H9 (cell line): ENCODE measurements at regions not wholly inside any gene's neighbourhood (a gene's known extent, or its start where the extent isn't known, plus 50 kb on each side); places are given as distances from the start of the nearest gene placed in this dataset.

Source experiments
- DNase-seq: peaks from one replicate; pipeline ENCODE4 v3.0.0-alpha.2; 2017
- H2AFZ ChIP-seq: one replicate; pipeline ENCODE4 v1.6.1; 2013; ENCODE audit warnings: mild to moderate bottlenecking, low read length, control low read depth, moderate library complexity
- H2AK5ac ChIP-seq: 2 replicates; pipeline ENCODE4 v1.6.1; 2013; ENCODE audit warnings: low read length, control low read depth, mixed read lengths; ENCODE audit not compliant: insufficient read length
- H2BK120ac ChIP-seq: one replicate; pipeline ENCODE4 v1.6.1; 2013; ENCODE audit warnings: low read depth, mild to moderate bottlenecking, low read length, control low read depth, inconsistent platforms; ENCODE audit not compliant: poor library complexity, severe bottlenecking
- H2BK12ac ChIP-seq: 2 replicates; pipeline ENCODE4 v1.6.1; 2013; ENCODE audit warnings: low read length, control low read depth, mixed read lengths, low read depth; ENCODE audit not compliant: insufficient read length
- H2BK15ac ChIP-seq: 2 replicates; pipeline ENCODE4 v1.6.1; 2013; ENCODE audit warnings: low read depth, low read length, control low read depth
- H2BK20ac ChIP-seq: one replicate; pipeline ENCODE4 v1.6.1; 2013; ENCODE audit warnings: low read depth, mild to moderate bottlenecking, low read length, control low read depth, inconsistent platforms; ENCODE audit not compliant: poor library complexity, severe bottlenecking
- H2BK5ac ChIP-seq: 2 replicates; pipeline ENCODE4 v1.6.1; 2013; ENCODE audit warnings: low read length, control low read depth, mixed read lengths; ENCODE audit not compliant: insufficient read length
- H3K14ac ChIP-seq: 2 replicates; pipeline ENCODE4 v1.6.1; 2013; ENCODE audit warnings: low read length, control low read depth; ENCODE audit not compliant: insufficient read depth
- H3K18ac ChIP-seq: 2 replicates; pipeline ENCODE4 v1.6.1; 2013; ENCODE audit warnings: low read depth, mild to moderate bottlenecking, mixed read lengths, low read length, control low read depth; ENCODE audit not compliant: insufficient read length
- H3K23ac ChIP-seq: 2 replicates; pipeline ENCODE4 v1.6.1; 2013; ENCODE audit warnings: low read length, control low read depth, mixed read lengths, low read depth; ENCODE audit not compliant: insufficient read length
- H3K23me2 ChIP-seq: 2 replicates; pipeline ENCODE4 v1.6.1; 2013; ENCODE audit warnings: low read depth, mild to moderate bottlenecking, mixed read lengths, low read length, control low read depth; ENCODE audit not compliant: insufficient read length, poor library complexity, severe bottlenecking
- H3K27ac ChIP-seq: 2 replicates; pipeline ENCODE4 v1.5.1; 2013; ENCODE audit warnings: low read length, control low read depth, mixed read lengths, low read depth; ENCODE audit not compliant: insufficient read length
- H3K27me3 ChIP-seq: 2 replicates; pipeline ENCODE4 v1.6.1; 2013; ENCODE audit warnings: low read length, control low read depth, inconsistent platforms; ENCODE audit not compliant: insufficient read depth
- H3K4ac ChIP-seq: 2 replicates; pipeline ENCODE4 v1.6.1; 2013; ENCODE audit warnings: low read depth, mild to moderate bottlenecking, control low read depth, inconsistent platforms, low read length, moderate library complexity
- H3K4me1 ChIP-seq: 2 replicates; pipeline ENCODE4 v1.6.1; 2013; ENCODE audit warnings: low read length, control low read depth, inconsistent platforms; ENCODE audit not compliant: insufficient read depth
- H3K4me2 ChIP-seq: 2 replicates; pipeline ENCODE4 v1.6.1; 2013; ENCODE audit warnings: low read length, control low read depth, mixed read lengths; ENCODE audit not compliant: insufficient read length, insufficient read depth
- H3K56ac ChIP-seq: 2 replicates; pipeline ENCODE4 v1.6.1; 2013; ENCODE audit warnings: low read depth, mild to moderate bottlenecking, mixed read lengths, low read length, control low read depth; ENCODE audit not compliant: insufficient read length
- H3K79me1 ChIP-seq: 2 replicates; pipeline ENCODE4 v1.6.1; 2013; ENCODE audit warnings: low read depth, mild to moderate bottlenecking, moderate library complexity, low read length, control low read depth, inconsistent platforms; ENCODE audit not compliant: insufficient read depth, poor library complexity, severe bottlenecking
- H3K79me2 ChIP-seq: 2 replicates; pipeline ENCODE4 v1.6.1; 2013; ENCODE audit warnings: low read length, control low read depth, inconsistent platforms; ENCODE audit not compliant: insufficient read depth
- H3K9ac ChIP-seq: 2 replicates; pipeline ENCODE4 v1.6.1; 2013; ENCODE audit warnings: low read length, control low read depth, mixed read lengths; ENCODE audit not compliant: insufficient read length; ENCODE audit errors: extremely low read depth
- H3K9me3 ChIP-seq: one replicate; pipeline ENCODE4 v1.6.1; 2013; ENCODE audit warnings: low read depth, low read length, inconsistent platforms; ENCODE audit not compliant: control insufficient read depth
- H3T11ph ChIP-seq: one replicate; pipeline ENCODE4 v1.6.1; 2013; ENCODE audit warnings: mild to moderate bottlenecking, low read length, control low read depth, inconsistent platforms
- H4K20me1 ChIP-seq: one replicate; pipeline ENCODE4 v1.6.1; 2013; ENCODE audit not compliant: control insufficient read depth, insufficient read length, insufficient read depth
- H4K5ac ChIP-seq: 2 replicates; pipeline ENCODE4 v1.6.1; 2013; ENCODE audit warnings: low read depth, mild to moderate bottlenecking, mixed read lengths, low read length, control low read depth; ENCODE audit not compliant: insufficient read length
- H4K8ac ChIP-seq: replicated peaks from 2 replicates; pipeline ENCODE4 v1.6.1; 2013; ENCODE audit warnings: low read length, control low read depth, mixed read lengths, low read depth; ENCODE audit not compliant: insufficient read length
- H4K91ac ChIP-seq: 2 replicates; pipeline ENCODE4 v1.6.1; 2013; ENCODE audit warnings: low read depth, mild to moderate bottlenecking, moderate library complexity, mixed read lengths, low read length, control low read depth; ENCODE audit not compliant: insufficient read length
- H3K27ac Mint-ChIP-seq, 3 experiments: 2 replicates in 2 of 3; 3 replicates in 1 of 3; pipeline ENCODE4 v1.8.0; 2020 to 2021; ENCODE audit warnings: mixed read lengths in 3 of 3, mild to moderate bottlenecking in 1 of 3, moderate library complexity in 1 of 3
- H3K27me3 Mint-ChIP-seq: 2 replicates; pipeline ENCODE4 v1.8.0; 2021; ENCODE audit warnings: low read depth, mild to moderate bottlenecking, moderate library complexity, mixed read lengths
- H3K36me3 Mint-ChIP-seq, 3 experiments: 2 replicates in 2 of 3; 3 replicates in 1 of 3; pipeline ENCODE4 v1.8.0; 2020 to 2021; ENCODE audit warnings: low read depth in 3 of 3, mixed read lengths in 3 of 3; ENCODE audit not compliant: insufficient read depth in 1 of 3
- H3K4me1 Mint-ChIP-seq, 2 experiments: 2 replicates each; pipeline ENCODE4 v1.8.0; 2020; ENCODE audit warnings: mixed read lengths in 2 of 2
- H3K4me3 Mint-ChIP-seq, 2 experiments: 2 replicates in 1 of 2; 3 replicates in 1 of 2; pipeline ENCODE4 v1.8.0; 2020 to 2021; ENCODE audit warnings: mild to moderate bottlenecking in 2 of 2, mixed read lengths in 2 of 2, moderate library complexity in 1 of 2
- H3K9me3 Mint-ChIP-seq, 2 experiments: 2 replicates in 1 of 2; 3 replicates in 1 of 2; pipeline ENCODE4 v1.8.0; 2020; ENCODE audit warnings: mild to moderate bottlenecking in 2 of 2, mixed read lengths in 2 of 2, moderate library complexity in 1 of 2
- WGBS: extraction: QIAGEN DNeasy Blood & Tissue Kit; methylation state at CpG from one replicate; pipeline ENCODE4 v1.1.7; 2013; ENCODE audit warnings: missing lambda C conversion rate, low lambda C conversion rate, mixed read lengths; ENCODE audit not compliant: insufficient read length; ENCODE audit errors: extremely low coverage; 5-methylcytosine and 5-hydroxymethylcytosine counted together
- TF ChIP-seq, protein P1 (sequence below): fragments of 200-600 bp; sonication (generic); conservative IDR thresholded peaks from 3 replicates; pipeline ENCODE4 v1.8.0; 2021; ENCODE audit warnings: antibody characterized with exemption, mild to moderate bottlenecking

DNA sequence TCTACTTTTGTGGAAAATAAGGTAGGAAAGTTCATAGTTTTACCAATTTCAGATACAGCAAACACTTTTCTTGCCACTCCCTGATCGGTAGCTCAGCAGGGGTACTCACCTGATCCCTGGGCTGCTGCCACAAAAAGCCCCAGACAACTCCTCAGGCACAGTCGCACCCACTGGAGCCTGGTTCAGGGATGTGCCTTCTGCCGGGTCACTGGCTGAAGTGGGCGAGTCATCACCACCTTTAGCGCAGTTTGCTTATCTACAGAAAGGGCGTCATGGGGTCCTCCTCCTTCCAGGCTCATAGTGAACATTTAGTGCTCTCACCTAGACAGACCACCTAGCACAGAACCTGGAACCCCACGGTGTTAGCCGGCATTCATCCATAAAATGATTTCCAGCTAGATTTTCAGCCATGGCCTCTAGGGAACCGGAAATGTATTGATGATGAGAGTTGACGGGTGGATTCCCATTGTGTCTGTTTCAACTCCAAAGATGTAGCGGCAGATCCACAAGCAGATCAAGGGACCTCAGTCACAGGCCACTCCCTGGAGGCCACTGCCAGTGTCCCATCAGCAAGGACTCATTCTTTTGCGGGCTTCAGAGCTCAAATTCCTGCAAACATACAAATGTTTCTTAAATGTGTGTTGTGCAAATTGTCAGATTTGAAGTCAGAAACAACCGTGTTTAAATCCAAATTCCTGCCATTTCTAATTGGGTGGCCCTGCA lies 408.4 kb upstream of the SALL3 start:
- no peak overlapping the region for H2BK120ac ChIP-seq
- no peak overlapping the region for H2BK12ac ChIP-seq
- no peak overlapping the region for H3K14ac ChIP-seq
- TF ChIP-seq, protein P1, sequence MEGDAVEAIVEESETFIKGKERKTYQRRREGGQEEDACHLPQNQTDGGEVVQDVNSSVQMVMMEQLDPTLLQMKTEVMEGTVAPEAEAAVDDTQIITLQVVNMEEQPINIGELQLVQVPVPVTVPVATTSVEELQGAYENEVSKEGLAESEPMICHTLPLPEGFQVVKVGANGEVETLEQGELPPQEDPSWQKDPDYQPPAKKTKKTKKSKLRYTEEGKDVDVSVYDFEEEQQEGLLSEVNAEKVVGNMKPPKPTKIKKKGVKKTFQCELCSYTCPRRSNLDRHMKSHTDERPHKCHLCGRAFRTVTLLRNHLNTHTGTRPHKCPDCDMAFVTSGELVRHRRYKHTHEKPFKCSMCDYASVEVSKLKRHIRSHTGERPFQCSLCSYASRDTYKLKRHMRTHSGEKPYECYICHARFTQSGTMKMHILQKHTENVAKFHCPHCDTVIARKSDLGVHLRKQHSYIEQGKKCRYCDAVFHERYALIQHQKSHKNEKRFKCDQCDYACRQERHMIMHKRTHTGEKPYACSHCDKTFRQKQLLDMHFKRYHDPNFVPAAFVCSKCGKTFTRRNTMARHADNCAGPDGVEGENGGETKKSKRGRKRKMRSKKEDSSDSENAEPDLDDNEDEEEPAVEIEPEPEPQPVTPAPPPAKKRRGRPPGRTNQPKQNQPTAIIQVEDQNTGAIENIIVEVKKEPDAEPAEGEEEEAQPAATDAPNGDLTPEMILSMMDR = no peak
- H2BK5ac ChIP-seq = no peak overlapping the region
- no peaks in the 10 kb centered on the region for H4K20me1 ChIP-seq
- H4K5ac ChIP-seq = no peak overlapping the region
- no peaks in the 10 kb centered on the region for H3K79me1 ChIP-seq
- no peak overlapping the region for H3K4ac ChIP-seq
- Mint-ChIP-seq H3K36me3 (peaks cover 22 to 36% (median 31%) of the 10 kb centered on the region in 3 experiments), H3K4me1 (no peaks in the 10 kb centered on the region; a peak in 2 of 4 replicates), H3K27me3 (peaks cover 4% of the 10 kb centered on the region; the same call in 1 of the 2 replicates), H3K9me3 (peaks cover 47 to 49% of the 10 kb centered on the region in 2 experiments), H3K27ac (no peak overlapping the region), H3K4me3 (no peak overlapping the region)
- no peak overlapping the region for H3K56ac ChIP-seq
- H2AFZ ChIP-seq = no peak overlapping the region
- no peak overlapping the region for H3K18ac ChIP-seq
- H3K23ac ChIP-seq = no peak overlapping the region
- no peak for DNase-seq
- peaks cover 14% of the 10 kb centered on the region for H3K9me3 ChIP-seq
- H3K27ac ChIP-seq = no peak overlapping the region
- H3T11ph ChIP-seq = no peak overlapping the region
- H3K23me2 ChIP-seq = no peaks in the 10 kb centered on the region
- H4K8ac ChIP-seq = no peak overlapping the region
- no peak overlapping the region for H2BK20ac ChIP-seq
- H3K4me1 ChIP-seq = no peaks in the 10 kb centered on the region
- H3K27me3 ChIP-seq = no peaks in the 10 kb centered on the region
- H4K91ac ChIP-seq = no peak overlapping the region
- H2AK5ac ChIP-seq = no peak overlapping the region
- no peak overlapping the region for H3K9ac ChIP-seq
- H3K4me2 ChIP-seq = no peak overlapping the region
- H3K79me2 ChIP-seq = no peaks in the 10 kb centered on the region
- WGBS = no CpG with 5 or more reads among the region's 13 CpGs
- H2BK15ac ChIP-seq = no peak overlapping the region
